AG04450 (cell line): ENCODE measurements at regions not wholly inside any gene's neighbourhood (a gene's known extent, or its start where the extent isn't known, plus 50 kb on each side); places are given as distances from the start of the nearest gene placed in this dataset.

ENCODE experiments used
- CTCF ChIA-PET: fragments of 300-600, 350-600 bp; formaldehyde crosslinking; extraction: SDS; loops from one replicate; lab custom pipeline; 2022; ENCODE audit warnings: antibody characterized with exemption, inconsistent platforms; lab: Charles Lee
- POLR2A ChIA-PET: fragments of 350-600 bp; formaldehyde crosslinking; extraction: SDS; loops from one replicate; lab custom pipeline; 2021; ENCODE audit warnings: antibody characterized with exemption, inconsistent platforms; lab: Yijun Ruan, JAX
- DNase-seq: peaks from one replicate; pipeline ENCODE4 v3.0.0-alpha.2; 2011; ENCODE audit warnings: low read depth, low spot score
- H3K27ac ChIP-seq: one replicate; pipeline ENCODE4 v1.5.1; 2012; ENCODE audit warnings: low read depth, low read length, control low read depth
- H3K27me3 ChIP-seq: one replicate; pipeline ENCODE4 v1.6.0; 2012; ENCODE audit warnings: low read length; ENCODE audit not compliant: control insufficient read depth, insufficient read depth
- H3K4me3 ChIP-seq: 2 replicates; pipeline ENCODE4 v1.5.1; 2011; ENCODE audit warnings: mild to moderate bottlenecking, low read depth, low read length, control low read depth
- H3K9me3 ChIP-seq: 2 replicates; pipeline ENCODE4 v1.5.1; 2012; ENCODE audit warnings: low read length; ENCODE audit not compliant: control insufficient read depth, insufficient read depth
- TF ChIP-seq, protein P1 (sequence below): IDR thresholded peaks from 2 replicates; pipeline ENCODE4 v1.5.1; 2011; ENCODE audit warnings: low read depth, low read length, control low read depth, inconsistent platforms

- ChIA-PET CTCF (interaction anchor here (1.1 kb wide), 1 partner anchor 46 kb away, joined by 3 read pairs; no protein-coding TSS in a partner anchor), POLR2A (no interaction called here)
- no peak for DNase-seq
- Histone ChIP-seq H3K27me3 (peaks cover 19% of the 10 kb centered on the region), H3K4me3 (no peak overlapping the region), H3K27ac (no peak overlapping the region), H3K9me3 (no peaks in the 10 kb centered on the region; the same call in 1 of the 2 replicates)
- TF ChIP-seq, protein P1, sequence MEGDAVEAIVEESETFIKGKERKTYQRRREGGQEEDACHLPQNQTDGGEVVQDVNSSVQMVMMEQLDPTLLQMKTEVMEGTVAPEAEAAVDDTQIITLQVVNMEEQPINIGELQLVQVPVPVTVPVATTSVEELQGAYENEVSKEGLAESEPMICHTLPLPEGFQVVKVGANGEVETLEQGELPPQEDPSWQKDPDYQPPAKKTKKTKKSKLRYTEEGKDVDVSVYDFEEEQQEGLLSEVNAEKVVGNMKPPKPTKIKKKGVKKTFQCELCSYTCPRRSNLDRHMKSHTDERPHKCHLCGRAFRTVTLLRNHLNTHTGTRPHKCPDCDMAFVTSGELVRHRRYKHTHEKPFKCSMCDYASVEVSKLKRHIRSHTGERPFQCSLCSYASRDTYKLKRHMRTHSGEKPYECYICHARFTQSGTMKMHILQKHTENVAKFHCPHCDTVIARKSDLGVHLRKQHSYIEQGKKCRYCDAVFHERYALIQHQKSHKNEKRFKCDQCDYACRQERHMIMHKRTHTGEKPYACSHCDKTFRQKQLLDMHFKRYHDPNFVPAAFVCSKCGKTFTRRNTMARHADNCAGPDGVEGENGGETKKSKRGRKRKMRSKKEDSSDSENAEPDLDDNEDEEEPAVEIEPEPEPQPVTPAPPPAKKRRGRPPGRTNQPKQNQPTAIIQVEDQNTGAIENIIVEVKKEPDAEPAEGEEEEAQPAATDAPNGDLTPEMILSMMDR, result no peak
Observed at GRCh38 chr3:126292318-126293070, 64.7 kb downstream of the KLF15 start.

DNA sequence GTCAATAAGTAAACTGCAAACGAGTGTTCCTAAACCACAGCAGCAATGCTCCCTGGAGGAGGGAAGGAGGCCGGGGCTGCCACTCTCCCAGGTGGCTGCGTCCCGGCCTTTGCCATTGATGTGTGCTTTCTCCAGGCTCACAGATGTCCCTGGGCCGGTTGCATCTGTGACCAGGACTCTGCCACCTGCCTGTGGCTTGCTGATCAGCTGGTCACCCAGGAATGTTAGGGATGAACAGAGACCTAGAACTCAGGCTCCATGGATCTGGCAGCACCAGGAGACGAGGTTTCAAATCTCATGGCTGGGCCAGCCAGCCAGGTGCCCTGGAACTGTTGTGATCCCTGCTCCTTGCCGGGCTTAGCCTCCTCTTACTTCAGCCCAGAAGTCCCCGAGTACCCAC, 65.7 kb downstream of the KLF15 start:
- Histone ChIP-seq H3K9me3 (no peaks in the 10 kb centered on the region; the same call in 1 of the 2 replicates), H3K27ac (no peak overlapping the region), H3K27me3 (peaks cover 19% of the 10 kb centered on the region), H3K4me3 (no peak overlapping the region)
- no peak for DNase-seq
- ChIA-PET POLR2A (no interaction called here), CTCF (no interaction called here)
- TF ChIP-seq, protein P1, result no peak

GRCh38 chr3:126291061-126291460, 66.1 kb downstream of the KLF15 start:
- Histone ChIP-seq H3K4me3 (no peak overlapping the region), H3K9me3 (no peaks in the 10 kb centered on the region; the same call in 1 of the 2 replicates), H3K27ac (no peak overlapping the region), H3K27me3 (peaks cover 19% of the 10 kb centered on the region)
- ChIA-PET POLR2A (interaction anchor here (0.6 kb wide), 1 partner anchor 66 kb away, joined by 5 read pairs; the partner anchor contains the start of gene KLF15), CTCF (no interaction called here)
- TF ChIP-seq, protein P1, result no peak
- no peak for DNase-seq

DNA sequence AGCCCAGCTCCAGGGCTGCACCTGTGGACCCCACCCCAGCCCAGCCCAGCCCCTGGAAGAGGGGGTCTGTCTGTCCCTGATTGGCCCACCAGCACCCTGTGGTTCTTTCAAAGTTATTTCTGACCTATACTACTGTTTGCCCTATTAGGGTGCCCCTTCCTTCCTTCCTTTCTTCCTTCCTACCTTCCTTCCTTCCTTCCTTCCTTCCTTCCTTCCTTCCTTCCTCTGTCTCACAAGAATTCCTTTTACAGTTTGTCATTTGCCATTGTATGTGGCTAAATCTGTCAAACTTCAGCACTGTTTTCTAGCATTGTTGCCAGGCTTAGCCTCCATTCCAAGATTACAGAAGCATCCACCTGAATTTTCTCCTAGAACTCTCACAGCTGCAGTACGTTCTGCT, 66.9 kb downstream of the KLF15 start:
- CTCF ChIA-PET, result no interaction called here
- POLR2A ChIA-PET, result interaction anchor here (0.6 kb wide), 1 partner anchor 67 kb away, joined by 5 read pairs; the partner anchor contains the start of gene KLF15
- Histone ChIP-seq H3K4me3 (no peak overlapping the region), H3K27ac (no peak overlapping the region), H3K27me3 (peaks cover 19% of the 10 kb centered on the region), H3K9me3 (no peaks in the 10 kb centered on the region; the same call in 1 of the 2 replicates)
- no peak for DNase-seq
- TF ChIP-seq, protein P1, result no peak

- POLR2A ChIA-PET, result no interaction called here
- Histone ChIP-seq H3K27ac (no peak overlapping the region), H3K9me3 (no peaks in the 10 kb centered on the region; the same call in 1 of the 2 replicates), H3K4me3 (no peak overlapping the region), H3K27me3 (peaks cover 19% of the 10 kb centered on the region)
- CTCF ChIA-PET, result no interaction called here
- no peak for DNase-seq
- TF ChIP-seq, protein P1, result no peak
Observed at GRCh38 chr3:126289096-126289495, 68.1 kb downstream of the KLF15 start.
